ENCODE measurements at regions not wholly inside any gene's neighbourhood (a gene's known extent, or its start where the extent isn't known, plus 50 kb on each side); places are given as distances from the start of the nearest gene placed in this dataset.
A peak's percentile ranks its signal among the peaks of the same experiment; 100 is the strongest.

DNA sequence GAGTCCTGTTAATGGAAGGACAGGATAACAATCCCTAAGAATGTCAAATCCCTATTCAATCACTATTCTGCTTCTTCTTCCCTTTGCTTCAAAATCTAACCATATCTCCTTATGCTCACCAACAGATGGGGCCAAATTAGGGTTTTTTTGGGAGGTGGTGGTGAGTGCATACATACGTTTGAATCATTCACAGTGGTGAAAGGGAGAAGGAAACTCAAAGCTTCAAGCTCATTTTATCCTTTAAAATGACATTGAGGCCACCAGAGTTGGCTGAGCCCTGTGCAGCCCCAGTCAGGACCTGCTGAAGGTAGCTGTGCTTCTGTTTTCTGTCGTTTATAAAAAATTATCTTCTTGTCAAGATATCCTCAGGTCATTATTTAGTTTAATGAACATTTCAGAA lies 607.5 kb upstream of the AGTR1 start:
- no peak for DNase-seq

GRCh38 chr3:148092624-148093347 lies 604.9 kb upstream of the AGTR1 start:
- DNase-seq: no peak

GRCh38 chr3:148093753-148094152 lies 604.0 kb upstream of the AGTR1 start:
- no peak for DNase-seq

GRCh38 chr3:148095962-148096361 lies 601.7 kb upstream of the AGTR1 start:
- DNase-seq: no peak

GRCh38 chr3:148100476-148100875 lies 597.2 kb upstream of the AGTR1 start:
- no peak for DNase-seq

- peak; percentile 33 for DNase-seq
These were observed 596.6 kb upstream of the AGTR1 start for GRCh38 chr3:148101061-148101460.

DNA sequence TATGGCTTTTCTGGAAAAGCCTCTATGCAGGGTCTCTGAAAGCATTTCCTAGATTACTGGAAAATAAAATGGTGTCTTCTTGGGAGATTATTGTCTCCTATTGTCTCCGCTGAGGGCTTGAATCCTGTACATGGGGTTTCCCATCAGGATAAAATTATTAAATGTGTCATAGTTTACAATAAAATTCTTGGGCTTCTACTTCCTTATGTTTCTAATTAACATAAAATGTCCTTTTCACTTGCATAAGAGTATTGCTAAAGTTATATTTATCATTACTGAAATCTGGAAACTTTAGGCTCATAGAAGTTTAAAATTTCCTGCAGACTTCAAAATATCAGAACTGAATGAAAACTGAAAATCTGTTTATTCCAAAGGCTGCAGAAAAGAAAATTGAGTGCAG lies 595.5 kb upstream of the AGTR1 start:
- DNase-seq: no peak

DNA sequence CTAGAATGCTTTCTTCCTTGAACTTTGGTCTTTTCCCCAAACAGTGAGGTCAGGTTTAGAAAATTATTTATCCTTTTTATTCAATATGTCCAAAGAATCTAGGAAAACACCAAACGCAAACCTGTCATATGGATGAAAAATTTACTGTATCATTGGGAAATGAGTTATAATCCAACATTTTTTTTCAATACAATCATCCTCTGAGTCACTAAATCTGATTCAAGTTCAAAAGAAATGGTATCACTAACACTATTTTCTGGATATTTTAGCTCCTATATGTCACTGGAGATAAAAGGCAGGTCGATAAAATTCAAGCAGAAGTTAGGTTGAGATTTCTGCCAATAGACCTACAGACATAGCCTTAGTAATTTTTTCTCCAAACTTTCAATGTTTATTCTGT lies 591.6 kb upstream of the AGTR1 start:
- DNase-seq: peak; percentile 36

DNA sequence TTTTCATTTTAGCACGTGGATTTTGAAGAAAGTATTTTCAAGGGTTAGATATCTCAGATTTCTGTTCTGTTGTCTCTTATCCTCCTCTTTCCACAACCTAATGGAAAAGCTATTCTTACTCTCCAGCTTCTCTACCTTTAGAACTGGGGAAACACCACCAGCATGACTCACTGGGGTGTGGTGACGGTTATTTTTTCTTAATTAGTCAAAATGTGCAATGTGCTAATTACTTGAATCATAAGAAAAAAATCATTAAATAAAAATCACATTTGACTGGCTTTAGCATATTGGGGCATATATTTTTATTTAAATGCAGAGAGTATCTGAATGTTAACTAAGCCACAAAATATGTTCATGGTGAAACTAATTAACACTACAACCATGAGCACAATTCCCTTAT lies 570.7 kb upstream of the AGTR1 start:
- no peak for DNase-seq

- DNase-seq: no peak
These were observed 569.6 kb upstream of the AGTR1 start for GRCh38 chr3:148128136-148128535.

DNA sequence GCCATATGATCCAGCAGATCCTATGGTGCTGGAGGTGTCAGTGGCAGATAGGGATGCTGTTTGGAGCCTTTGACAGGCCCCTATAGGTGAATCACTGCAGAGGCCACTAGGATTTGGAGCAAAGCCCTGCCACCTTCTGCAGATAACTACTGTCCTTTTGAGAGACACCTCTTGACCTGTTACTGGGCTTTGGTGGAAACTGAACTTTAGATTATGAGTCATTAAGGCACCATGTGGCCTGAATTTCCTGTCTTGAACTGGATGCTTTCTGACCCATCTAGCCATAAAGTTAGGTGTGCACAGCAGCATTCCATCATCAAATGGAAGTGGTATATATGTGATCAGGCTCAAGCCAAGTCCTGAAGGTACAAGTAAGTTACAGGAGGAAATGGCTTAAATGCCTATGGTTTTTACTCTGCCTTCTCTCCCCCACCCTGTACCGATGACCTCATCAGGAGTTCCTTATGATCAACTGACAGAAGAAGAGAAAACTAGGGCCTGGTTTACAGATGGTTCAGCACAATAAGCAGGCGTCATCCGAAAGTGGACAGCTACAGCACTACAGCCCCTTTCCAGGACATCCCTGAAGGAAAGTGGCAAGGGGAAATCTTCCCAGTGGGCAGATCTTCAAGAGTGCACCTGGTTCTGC lies 565.6 kb upstream of the AGTR1 start:
- DNase-seq: peak; percentile 23

- no peak for DNase-seq
These were observed 560.9 kb upstream of the AGTR1 start for GRCh38 chr3:148136816-148137215.

- DNase-seq: no peak
These were observed 551.5 kb upstream of the AGTR1 start for GRCh38 chr3:148146241-148146640.

GRCh38 chr3:148146947-148147826 lies 550.5 kb upstream of the AGTR1 start:
- DNase-seq: peak; percentile 70

DNA sequence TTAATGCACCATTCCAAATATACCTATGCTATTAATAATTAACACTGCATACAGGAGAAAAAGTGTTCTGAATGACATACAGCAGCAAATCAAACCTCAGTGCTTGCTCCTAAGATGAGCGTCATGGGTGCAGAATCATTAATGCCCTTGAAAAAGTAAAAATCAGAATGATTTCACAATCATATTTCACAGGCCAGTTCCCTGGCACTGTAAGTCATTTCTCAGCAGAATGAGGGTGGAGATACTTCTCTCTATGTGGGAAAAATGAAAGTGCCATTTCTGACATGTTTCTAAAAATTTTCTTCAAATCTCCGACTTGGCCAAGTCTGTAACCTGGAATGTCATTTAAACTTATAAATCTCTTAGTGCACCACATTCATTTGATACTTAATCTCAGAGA lies 549.8 kb upstream of the AGTR1 start:
- no peak for DNase-seq

DNA sequence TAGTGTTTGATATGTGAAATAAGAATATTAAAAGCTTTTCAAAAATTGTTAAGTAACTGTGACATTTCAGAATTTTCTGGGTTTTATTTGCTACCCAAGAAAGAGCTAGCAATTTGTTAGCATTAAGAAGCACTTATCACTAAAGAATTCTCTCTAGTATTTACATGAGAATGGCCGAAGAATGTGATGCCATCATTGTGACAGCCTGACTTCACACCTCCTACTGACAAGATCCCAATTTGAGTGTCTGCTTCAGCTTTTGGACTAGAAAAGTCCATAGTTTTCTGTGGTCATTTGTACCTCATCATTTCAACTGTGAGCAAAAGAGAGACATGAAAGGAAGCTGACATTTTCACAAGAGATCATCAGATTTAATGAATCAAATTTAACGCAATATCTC lies 548.1 kb upstream of the AGTR1 start:
- DNase-seq: no peak

- no peak for DNase-seq
These were observed 547.6 kb upstream of the AGTR1 start for GRCh38 chr3:148150141-148150540.

DNA sequence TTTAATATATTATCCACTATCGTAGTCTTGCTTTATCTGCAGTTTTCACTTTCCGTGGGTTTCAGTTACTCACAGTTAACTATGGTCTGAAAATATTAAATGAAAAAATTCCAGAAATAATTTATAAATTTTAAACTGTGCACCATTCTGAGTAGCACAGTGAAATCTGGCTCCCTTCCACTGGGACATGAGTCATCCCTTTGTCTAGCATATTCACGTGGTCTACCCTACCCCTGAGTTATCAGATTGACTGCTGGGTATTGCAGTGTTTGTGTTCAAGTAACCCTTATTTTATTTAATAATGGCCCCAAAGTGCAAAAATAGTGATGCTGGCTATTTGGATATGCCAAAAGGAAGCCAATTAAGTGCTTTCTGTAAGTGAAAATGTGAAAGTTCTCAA lies 539.5 kb upstream of the AGTR1 start:
- DNase-seq: peak; percentile 70

GRCh38 chr3:148162132-148162531 lies 535.6 kb upstream of the AGTR1 start:
- no peak for DNase-seq

GRCh38 chr3:148168347-148168746 lies 529.4 kb upstream of the AGTR1 start:
- DNase-seq: no peak

DNA sequence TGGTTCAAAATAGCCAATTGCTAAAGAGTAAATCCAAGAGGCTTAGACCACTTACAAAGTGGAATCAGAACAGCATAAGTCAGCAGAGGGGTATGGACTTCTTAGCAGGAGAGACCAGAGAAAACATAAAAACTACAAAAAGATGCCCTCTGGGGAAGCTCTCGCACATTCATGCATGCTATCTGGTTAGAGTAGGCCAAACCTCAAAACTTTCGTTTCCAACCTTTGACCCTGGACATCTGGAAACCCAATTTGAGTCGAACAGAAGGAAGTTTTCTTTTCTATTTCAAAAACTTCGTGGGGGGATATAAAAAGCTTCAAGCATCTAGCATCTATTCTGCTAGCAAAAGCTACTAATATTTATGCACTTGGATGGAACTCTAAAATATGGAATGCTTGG lies 523.9 kb upstream of the AGTR1 start:
- DNase-seq: no peak

- peak; percentile 28 for DNase-seq
These were observed 522.5 kb upstream of the AGTR1 start for GRCh38 chr3:148175214-148175613.

GRCh38 chr3:148178503-148178902 lies 519.2 kb upstream of the AGTR1 start:
- no peak for DNase-seq

DNA sequence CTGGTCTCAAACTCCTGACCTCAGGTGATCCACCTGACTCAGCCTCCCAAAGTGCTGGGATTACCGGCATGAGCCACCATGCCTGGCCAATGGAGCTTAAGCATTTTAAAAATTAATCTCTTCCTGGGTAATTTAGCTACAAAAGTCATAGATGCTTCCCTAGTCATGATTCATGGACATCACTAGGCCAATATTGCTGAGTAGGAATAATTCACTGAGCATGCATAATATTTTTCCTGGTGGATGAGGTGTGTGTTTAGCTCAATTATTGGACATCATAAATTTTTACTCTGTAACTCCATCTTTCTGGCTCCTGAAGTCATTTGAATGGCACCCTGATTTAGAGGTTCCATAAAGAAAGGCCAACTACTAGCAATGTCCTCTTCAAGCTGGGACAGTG lies 512.9 kb upstream of the AGTR1 start:
- DNase-seq: no peak
